Hepatocyte (in vitro differentiated cells): ENCODE measurements at regions not wholly inside any gene's neighbourhood (a gene's known extent, or its start where the extent isn't known, plus 50 kb on each side); places are given as distances from the start of the nearest gene placed in this dataset.

Experiments used
- EZH2phosphoT487 ChIP-seq: fragments of 200-600 bp; sonication (generic); IDR thresholded peaks from one replicate; pipeline ENCODE4 v1.6.1; 2018; ENCODE audit warnings: antibody characterized with exemption, mild to moderate bottlenecking, low read depth, moderate library complexity; ENCODE audit not compliant: unreplicated experiment, severe bottlenecking
- TF ChIP-seq, protein P1 (sequence below): fragments of 200-600 bp; sonication (generic); IDR thresholded peaks from 2 replicates; pipeline ENCODE4 v1.5.1; 2016; ENCODE audit warnings: antibody characterized with exemption, mild to moderate bottlenecking; ENCODE audit not compliant: poor library complexity

DNA sequence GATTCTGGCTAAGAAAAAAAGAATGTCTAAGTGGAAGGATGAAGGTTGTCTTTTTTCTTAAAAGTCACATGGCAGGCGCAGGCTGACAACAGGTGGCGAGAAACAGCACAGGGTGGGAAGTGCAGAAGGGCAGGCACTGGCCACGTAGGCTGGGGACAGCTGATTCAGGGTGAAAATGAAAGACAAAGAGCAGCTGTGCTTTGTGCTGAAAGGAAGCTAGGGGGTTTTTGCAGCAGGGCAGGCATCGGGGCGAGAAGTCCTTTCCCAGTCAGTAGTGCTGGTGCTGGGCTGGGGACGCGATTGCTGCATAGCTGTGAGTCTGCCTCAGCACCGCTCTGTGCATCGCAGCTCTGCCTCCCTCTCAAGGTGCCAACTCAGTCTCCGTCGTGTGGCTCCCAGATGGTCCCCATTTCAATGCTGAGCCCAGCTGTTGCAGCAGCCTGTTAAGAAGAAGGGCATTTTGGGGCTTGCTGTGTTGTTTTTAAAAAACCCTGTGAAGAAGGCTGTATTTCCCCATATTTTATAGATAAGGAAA, 183.1 kb upstream of the CCL2 start:
- TF ChIP-seq, protein P1, sequence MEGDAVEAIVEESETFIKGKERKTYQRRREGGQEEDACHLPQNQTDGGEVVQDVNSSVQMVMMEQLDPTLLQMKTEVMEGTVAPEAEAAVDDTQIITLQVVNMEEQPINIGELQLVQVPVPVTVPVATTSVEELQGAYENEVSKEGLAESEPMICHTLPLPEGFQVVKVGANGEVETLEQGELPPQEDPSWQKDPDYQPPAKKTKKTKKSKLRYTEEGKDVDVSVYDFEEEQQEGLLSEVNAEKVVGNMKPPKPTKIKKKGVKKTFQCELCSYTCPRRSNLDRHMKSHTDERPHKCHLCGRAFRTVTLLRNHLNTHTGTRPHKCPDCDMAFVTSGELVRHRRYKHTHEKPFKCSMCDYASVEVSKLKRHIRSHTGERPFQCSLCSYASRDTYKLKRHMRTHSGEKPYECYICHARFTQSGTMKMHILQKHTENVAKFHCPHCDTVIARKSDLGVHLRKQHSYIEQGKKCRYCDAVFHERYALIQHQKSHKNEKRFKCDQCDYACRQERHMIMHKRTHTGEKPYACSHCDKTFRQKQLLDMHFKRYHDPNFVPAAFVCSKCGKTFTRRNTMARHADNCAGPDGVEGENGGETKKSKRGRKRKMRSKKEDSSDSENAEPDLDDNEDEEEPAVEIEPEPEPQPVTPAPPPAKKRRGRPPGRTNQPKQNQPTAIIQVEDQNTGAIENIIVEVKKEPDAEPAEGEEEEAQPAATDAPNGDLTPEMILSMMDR: no peak
- TF ChIP-seq EZH2phosphoT487: no peak
